ENCODE measurements at regions not wholly inside any gene's neighbourhood (a gene's known extent, or its start where the extent isn't known, plus 50 kb on each side); places are given as distances from the start of the nearest gene placed in this dataset.

GRCh38 chr1:29649189-29650040 lies 413.1 kb downstream of the PTPRU start:
- DNase-seq: no peak

- no peak for DNase-seq
These were observed 412.5 kb downstream of the PTPRU start for GRCh38 chr1:29648798-29649188.

DNA sequence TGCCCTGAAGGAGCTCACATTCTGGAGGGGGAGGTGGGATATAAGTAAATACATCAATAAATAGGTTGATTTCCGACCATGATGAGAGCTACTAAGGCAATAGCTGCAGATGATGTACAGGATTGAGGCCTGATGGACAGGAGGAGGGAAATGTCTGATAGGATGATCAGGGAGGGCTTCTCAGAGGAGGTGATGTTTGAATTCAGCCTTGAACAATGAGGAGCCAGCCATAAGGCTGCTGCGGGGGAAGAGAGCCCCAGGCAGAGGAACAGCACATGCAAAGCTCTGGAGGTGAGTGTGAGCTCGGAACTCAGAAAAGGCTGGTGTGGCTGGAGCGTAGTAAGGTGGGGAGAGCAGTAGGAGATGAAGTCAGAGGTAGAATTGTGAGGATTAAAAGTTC lies 411.7 kb downstream of the PTPRU start:
- DNase-seq: no peak

GRCh38 chr1:29647581-29647980 lies 411.3 kb downstream of the PTPRU start:
- no peak for DNase-seq

DNA sequence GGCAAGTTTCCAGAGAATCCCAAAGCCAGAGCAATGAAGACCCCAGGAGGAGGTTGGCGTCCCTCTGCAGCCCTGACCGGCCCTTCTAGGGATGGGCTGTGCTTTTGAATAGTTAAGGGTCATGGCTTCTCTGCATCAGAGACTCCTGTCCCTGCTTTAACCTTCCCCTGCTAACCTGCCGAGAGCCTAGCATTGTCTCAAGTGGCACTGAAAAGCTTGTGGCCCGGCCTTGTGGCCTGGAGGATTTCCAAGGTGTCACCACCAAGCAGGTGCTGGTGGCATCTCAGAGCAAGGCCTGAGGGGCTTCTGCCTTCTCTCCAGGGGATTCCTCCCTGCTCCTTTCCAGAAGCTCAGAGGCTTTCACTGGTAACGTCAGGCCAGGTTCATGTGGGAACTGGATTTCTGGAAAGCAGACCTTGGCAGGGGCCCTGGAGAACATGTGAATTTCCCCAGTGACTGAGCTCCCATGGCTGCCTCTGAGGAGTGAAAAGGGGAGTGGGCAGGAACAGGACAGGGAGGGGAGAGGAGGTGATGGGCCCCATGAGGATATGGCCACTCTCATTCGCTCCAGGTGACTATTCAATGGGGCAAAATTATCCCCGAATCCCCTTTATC lies 409.9 kb downstream of the PTPRU start:
- no peak for DNase-seq

- no peak for DNase-seq
These were observed 409.3 kb downstream of the PTPRU start for GRCh38 chr1:29645586-29645985.

GRCh38 chr1:29644812-29645211 lies 408.5 kb downstream of the PTPRU start:
- no peak for DNase-seq

DNA sequence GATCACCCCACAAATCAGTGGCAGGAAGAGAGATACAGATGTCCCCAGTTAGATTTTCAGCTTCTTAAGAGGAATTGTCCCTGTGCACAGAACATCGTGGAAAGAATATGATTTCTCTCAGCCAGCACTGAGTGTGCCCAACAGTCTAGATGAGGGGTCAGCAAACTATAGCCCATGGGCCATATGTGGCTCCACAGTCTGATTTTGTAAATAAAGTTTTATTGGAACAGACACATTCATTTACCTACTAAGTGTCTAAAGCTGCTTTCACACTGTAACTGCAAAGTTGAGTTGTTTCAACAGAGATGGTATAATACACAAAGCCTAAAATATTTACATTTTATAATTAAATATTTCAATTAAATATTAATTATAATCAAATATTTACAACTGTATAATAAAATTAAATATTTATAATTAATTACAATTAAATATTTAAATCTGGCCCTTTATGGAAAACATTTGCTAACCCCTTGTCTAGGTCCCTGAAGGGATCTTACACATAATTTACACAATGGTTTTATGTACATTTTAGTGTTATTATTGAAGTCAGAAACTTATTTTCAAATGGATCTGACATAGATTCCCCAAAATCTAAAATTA lies 407.6 kb downstream of the PTPRU start:
- no peak for DNase-seq

DNA sequence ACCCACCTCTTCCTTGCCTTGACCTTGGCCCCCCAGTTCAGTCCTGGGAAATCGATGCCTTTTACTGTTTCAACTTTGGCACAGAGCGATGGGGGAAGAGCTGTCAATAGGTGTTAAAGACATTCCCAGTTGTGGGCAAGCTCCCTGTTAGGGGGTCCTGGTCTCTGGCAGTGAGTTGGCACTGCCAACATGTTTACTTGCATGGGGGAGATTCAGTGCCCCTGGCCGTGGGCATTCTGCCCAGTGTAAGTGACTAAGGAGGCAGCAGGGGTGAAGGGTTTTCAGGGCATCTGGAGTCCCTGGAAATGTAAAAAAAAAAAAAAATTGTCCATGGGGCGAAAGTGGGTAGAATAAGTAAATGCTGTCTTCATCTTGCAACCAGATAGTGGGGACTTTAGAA lies 407.0 kb downstream of the PTPRU start:
- DNase-seq: no peak

DNA sequence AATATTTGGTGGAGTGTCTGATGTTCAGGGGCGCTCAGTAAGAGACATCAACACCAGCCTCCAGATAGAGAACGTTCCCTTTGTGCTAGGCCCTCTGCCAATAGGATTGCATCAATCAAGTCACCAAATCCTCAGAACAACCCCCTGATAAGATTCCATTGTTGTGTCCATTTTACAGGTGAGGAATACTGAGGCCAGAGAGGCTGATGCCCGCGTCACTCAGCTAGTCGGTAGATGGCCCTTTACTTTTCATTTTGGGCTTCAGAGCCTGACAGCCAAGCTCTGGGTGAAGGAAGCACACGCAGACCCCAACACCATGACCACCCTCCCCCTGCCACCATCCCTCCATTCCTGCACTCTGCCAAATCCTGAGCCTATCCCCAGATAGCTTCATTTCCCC lies 406.2 kb downstream of the PTPRU start:
- DNase-seq: no peak

GRCh38 chr1:29641921-29642320 lies 405.6 kb downstream of the PTPRU start:
- no peak for DNase-seq

DNA sequence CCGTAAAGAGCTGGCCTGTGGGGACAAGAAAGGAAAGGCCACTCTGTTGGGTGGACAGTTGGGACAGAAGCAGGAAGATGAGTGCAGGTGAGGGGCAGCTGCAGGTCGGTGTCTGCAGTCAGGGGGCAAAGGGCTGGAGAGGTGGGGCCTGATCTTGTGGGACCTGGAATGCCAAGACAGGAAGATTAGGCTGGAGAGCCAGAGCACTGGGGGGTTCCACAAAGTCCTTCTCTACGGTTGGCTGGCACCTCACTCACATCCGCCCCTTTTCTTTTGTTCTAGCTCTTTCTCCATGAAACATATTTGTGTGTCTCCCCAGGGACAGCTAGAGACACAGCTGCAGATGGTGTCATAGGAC lies 404.1 kb downstream of the PTPRU start:
- no peak for DNase-seq

DNA sequence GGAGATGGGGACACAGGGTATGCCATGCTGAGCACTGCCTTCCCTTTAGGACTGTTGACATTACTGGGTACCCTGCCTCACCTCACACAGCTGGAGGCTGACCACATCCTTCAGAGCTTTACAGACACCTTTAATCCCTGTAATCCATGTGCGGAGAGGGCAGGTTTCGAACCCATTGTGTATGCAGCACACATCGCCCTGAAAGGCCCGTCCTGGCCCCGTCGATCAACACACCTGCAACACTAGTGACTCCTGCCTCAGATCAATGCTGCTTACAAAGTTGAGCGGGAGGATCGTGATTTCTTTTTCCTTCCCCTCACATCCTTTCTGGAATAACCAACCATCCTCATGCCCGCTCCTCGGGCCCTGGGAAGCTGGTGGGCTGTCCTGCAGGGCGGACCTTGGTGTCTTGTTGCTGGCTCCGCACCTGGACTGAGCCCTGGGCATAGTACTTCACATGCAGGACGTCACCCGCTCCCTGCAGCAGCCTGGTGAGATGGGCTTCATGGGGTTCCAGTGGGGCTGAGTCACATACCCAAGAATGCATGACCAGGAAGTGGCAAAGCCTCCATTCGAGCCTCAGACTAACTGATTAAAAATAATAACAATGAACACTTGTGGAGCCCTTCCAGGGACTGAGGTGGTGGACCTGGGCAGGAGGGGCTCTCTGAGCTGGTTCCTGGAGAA lies 403.6 kb downstream of the PTPRU start:
- peak; percentile 78 for DNase-seq

DNA sequence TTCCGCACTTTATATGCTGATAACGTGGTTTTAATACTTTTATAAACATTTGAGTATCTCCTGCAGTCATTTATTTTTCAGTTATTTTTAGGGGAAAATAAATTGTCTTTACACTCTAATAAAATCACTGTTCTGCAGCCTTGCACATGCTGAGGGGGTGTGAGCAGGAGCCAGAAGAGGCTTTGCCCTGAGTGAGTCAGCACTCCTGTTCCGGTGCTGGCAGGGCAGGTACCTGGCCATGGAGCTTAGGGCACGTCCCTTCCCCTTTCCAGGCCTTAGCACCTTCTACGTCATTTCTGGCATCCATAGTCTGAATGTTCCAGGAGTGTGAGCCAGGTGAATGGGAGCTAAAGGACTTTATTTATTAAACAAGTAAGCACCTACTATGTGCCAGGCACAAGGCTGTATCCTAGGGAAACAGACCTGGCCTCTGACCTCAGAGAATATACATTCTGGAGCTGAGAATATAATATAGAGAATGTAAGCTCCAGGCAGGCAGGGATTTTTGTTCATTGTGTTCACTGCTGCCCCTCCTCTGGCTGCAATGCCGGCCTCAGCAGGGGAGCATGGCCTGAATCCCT lies 402.9 kb downstream of the PTPRU start:
- no peak for DNase-seq

GRCh38 chr1:29638281-29638680 lies 402.0 kb downstream of the PTPRU start:
- no peak for DNase-seq

- DNase-seq: no peak
These were observed 400.6 kb downstream of the PTPRU start for GRCh38 chr1:29636936-29637335.

DNA sequence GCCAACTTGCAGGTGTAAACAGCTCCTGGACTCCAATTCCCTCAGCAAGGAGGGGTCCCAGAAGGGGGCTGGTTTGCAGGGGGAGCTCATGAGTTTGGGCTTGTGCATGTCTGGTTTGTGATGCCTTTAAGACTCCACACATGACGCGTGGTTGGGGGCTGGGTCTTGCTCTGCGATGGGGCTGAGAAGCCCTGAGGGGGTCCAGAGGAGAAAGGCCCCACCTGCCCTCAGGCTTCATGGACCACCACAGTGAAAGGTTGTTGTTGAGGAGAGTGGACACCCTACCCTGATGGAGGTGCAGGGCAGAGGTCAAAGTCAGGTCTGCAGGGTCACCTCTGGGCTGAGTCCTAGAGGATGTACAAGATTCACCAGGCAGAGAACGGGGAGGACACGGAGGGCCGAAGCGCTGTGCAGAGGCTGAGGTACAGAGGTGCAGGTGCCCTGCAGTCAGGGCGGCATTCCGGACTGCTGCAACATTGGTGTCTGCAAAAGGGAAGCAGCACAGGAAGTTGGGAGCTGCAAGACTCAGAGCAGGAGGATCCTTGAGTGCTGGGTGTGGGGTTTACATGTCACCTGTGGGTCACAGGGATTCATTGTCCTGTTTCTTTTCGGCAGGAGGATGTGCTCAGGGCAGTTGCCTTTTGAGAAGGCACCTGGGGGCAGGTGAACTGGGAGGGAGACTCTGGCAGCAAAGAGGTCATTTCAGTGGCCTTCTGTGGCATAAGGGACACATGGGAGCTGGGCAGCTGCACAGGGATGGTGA lies 399.4 kb downstream of the PTPRU start:
- no peak for DNase-seq

DNA sequence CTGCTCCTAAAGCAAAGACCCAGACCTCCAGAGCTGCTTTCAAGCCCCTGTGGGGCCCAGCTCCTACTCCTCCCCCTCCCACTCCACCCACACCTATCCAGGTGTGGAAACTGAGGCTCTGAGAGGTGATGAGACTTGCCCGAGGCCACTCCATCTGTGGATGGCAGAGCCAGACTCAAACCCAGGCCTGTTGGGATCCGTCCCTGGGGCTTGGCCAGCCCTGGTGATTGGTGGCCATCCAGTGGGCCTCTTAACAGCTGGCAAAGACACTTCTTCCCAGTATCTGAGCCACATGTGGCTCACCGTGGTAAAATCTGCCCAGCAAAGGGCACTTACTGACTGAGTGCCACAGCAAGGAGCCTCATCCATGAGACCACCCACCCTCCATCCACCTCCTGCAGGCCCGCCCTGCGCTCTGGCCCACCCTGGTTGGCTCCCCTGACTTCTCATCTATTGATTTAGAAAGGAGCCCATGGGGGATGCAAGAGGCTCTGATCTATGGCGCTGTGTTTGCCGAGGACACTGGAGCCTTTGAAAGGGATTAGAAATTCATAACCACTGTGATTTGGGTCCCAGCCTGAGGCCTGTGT lies 398.5 kb downstream of the PTPRU start:
- no peak for DNase-seq

DNA sequence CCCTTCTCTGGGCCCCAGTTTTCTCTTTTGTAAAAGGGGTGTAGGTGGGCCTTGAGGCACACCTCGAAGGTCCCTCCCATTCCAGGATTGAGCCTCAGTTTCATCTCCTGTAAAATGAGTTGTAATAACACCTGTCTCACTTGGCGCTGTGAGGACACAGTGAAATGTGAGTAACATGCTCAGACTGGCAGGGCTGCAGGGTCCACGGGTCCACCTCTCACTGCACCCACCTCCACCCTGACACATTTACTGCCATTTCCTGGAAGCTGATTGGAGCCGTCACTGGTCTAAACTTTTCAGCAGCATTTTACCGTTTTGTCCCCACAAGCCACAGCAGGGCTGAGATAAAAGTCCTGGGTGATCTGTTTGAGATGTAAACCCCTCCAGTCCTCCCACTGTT lies 398.0 kb downstream of the PTPRU start:
- DNase-seq: no peak

DNA sequence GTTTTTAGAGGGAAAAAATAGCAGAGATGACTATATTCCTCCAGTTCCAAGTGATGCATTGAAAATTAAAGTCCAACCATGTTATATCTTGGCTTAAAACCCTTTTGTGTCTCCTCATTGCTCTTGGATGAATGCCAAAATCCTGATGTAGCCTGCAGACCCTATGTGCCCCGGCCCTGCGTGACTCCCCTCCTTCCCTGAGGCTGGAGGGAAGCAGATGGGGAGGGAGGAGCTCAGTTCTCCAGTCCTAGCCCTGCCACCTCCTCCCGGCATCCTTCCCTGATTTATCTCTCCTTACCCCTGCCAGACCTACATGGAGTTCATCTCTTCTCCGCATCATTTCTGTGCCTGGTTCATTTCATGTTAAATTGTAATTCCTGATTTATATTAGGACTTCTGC lies 397.4 kb downstream of the PTPRU start:
- DNase-seq: no peak

- DNase-seq: no peak
These were observed 396.7 kb downstream of the PTPRU start for GRCh38 chr1:29632806-29633615.
